ENCODE measurements at regions not wholly inside any gene's neighbourhood (a gene's known extent, or its start where the extent isn't known, plus 50 kb on each side); places are given as distances from the start of the nearest gene placed in this dataset.

DNA sequence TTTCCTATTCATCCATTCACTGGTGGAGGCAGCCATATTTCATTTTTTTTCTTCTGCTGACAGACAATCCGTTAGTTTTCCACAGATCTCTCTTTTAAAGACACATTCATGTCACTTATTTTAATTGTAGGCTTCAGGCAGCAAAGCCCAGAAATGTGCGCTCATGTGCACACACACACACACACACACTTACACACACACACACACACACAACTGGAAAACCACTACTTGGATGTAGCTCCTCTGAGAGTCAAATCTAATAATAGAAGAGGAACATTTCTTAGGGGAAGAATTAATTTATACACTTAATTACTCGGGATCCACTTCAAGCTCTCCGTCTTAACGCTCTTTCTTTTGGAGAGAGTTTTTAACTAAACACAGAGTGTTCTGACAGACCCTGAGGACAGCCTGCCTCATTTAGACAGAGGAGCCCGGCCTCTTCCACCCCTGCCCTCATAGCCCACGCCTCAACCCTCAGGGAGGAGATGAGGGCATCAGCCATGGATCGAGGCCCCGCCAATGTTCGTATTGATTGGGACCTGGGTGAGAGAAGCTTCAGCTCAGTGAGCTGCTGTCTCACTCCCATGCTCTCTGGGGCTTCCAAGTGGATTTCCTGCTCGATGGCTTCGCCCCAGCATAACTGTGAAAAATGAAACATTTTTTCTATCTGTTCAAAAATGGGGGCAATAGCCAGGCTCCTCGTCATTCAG is 261.4 kb upstream of the SKOR2 start:
- TF ChIP-seq, protein P1, sequence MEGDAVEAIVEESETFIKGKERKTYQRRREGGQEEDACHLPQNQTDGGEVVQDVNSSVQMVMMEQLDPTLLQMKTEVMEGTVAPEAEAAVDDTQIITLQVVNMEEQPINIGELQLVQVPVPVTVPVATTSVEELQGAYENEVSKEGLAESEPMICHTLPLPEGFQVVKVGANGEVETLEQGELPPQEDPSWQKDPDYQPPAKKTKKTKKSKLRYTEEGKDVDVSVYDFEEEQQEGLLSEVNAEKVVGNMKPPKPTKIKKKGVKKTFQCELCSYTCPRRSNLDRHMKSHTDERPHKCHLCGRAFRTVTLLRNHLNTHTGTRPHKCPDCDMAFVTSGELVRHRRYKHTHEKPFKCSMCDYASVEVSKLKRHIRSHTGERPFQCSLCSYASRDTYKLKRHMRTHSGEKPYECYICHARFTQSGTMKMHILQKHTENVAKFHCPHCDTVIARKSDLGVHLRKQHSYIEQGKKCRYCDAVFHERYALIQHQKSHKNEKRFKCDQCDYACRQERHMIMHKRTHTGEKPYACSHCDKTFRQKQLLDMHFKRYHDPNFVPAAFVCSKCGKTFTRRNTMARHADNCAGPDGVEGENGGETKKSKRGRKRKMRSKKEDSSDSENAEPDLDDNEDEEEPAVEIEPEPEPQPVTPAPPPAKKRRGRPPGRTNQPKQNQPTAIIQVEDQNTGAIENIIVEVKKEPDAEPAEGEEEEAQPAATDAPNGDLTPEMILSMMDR (IDR thresholded peaks at IDR 0.05): no peak
- TF ChIP-seq POLR2A (IDR thresholded peaks at IDR 0.05): no peak
- no peak for TF ChIP-seq EP300 (IDR thresholded peaks at IDR 0.05)

All from tibial nerve (tissue), 4 donors.